ENCODE measurements at regions not wholly inside any gene's neighbourhood (a gene's known extent, or its start where the extent isn't known, plus 50 kb on each side); places are given as distances from the start of the nearest gene placed in this dataset.
"Not testable (repeated sequence)": the region's sequence is repeated elsewhere in the genome, so short reads cannot be mapped to it uniquely, and the experiment has no call there.

DNA sequence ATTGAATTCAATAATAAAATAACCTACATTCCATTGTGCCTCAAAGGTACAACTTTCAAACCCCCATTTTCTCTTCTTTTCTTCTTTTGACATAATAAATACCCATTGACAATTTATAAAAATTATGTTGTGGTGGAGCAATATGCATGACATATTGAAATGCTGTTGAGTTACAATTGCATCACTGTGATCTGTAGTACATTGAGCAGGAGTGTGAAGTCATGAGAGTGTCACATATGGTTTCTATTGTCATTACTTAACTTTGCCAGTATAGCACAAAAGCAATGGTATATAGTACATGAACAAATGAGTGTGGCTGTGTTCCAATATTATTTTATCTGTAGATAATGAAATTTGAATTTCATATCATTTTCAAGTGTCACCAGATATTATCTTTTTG is 441.3 kb downstream of the GJA1 start:
- DNase-seq (ENCODE audit: low spot score): no peak

DNA sequence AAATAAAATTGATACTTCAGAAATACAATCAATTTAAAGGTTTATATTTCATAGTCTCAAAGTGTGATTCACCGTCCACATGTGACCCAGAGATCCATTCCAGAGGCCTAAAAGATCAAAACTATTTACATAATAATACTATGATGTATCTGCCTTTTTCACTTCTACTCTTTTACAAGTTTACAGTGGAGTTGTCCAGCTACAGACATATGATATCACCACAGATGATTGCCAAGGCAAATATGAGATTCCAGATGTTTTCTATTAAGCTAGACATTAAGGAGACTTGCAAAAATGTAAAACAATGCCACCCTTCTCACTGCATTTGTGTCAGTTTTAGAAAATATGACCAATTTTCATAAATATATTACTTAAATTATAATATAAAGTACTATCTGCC is 443.7 kb downstream of the GJA1 start:
- DNase-seq (ENCODE audit: low spot score): no peak

DNA sequence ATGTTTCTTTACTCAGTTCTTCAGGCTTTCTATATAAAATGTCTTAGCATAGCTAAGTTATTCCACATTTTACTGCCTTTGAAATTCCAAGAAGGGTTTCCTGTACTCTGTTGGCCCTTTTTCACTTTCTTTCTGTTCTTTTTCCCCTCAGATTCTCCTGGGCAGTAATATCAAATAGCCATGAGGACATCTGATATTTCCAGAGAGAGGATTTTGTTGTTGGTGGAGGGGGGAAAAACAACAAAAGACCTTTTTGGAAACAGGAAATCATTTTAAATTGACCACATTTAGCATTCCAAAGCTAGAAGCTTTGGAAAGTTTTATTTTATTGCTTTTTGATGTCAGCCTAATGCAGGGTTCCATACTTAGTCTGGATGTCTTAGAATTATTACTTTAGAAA is 445.4 kb downstream of the GJA1 start:
- no peak for DNase-seq (ENCODE audit: low spot score)

DNA sequence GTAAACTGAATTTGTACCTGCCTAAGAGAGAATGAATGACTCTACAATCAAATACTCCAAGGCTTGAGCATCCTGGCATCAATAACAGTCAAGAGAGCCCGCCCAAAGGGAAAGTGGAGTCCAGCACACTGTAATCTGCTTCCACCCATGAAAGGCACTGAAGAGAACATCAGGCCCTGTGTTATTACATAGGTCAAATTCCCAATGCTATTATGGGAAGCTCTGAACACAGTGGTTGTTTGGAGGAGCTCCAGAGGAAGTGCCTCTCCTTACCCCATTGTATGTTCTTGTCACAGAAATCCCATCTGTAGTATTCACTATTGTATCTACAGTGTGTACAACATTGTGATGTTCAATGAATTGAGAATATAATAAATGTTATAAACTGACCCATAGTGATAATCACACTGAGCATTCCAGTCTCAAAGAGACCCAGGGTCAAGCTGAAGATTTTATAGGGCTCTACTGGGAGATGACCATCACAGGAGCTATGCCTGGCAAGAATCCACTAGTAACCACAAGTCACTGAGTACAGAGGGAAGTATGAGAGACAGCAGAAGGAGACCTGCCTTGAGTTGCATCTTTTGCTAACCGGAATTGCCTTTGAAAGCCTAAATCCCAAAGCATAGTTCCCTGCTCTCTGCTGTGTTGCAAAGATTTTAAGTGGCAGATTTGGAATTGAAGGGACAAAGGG is 446.7 kb downstream of the GJA1 start:
- no peak for DNase-seq (ENCODE audit: low spot score)

DNA sequence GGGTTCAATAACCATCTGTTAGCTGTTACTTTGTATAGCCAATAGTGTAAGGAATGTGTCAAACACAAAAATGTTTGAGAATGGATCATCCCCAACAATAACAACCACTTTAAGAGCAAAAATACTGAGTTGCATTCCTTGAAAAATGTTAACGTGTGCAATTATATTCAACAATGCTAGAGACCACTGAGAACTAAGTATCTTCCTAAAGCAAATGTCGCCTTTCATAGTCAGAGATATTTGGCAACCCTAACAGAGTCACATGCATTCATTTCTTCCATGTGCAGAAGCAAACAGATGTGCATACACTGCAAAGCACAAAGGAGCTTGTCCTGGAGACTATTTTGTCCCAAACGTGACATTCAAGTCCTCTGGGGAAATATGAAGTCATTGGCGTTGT is 448.6 kb downstream of the GJA1 start:
- DNase-seq (ENCODE audit: low spot score): no peak

DNA sequence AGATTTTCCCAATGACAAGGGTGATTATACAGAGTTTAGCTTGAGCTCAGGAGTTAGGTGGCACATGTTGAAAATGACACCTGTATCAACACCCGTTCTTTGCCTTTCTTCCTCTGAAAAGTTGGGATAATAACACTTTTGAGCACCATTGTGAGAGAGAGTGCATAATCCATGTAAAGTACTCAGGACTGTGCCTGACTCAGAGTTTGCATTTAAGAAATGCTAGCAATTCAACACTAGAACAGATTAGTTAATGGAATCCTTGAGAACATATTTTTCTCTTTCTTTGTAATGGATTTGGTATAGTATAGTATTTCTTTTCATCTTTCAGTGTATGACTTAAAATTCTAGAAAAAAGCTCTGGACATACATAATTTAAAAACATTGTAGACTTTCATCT is 449.2 kb downstream of the GJA1 start:
- no peak for DNase-seq (ENCODE audit: low spot score)

DNA sequence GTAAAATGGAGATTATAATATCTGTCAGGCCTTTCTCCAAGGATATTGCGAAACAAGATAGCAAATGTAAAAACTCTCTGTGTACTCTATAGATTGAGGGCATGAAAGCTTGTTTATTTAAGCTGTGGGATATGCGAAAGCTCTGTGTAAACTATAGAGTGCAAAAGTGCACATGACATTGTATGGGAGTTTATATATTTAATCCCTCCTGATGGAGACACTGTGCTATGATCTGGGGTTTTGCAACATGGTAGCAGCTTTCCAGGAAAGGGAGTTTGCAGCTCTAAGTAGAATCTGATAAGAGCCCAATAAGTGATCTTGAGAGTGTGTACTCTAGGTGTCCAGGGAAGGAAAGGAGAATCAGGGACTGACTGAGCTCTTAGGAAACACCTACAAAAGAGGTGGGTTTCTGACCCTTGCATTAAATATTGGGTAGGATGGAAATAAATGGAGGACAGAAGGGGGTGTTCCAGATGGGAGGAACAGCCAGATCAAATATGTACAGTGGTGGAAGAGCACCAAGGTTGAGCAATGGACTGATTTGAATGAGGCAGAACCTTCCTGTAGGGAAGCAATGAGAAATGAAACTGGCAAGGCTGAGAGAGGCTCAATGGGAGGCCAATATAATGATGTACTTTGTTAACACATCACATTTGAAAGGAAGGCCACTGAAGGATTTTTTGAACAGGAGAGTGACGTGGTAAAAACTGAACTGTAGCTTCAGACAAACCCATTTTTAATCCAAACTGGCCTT is 450.1 kb downstream of the GJA1 start:
- no peak for DNase-seq (ENCODE audit: low spot score)

DNA sequence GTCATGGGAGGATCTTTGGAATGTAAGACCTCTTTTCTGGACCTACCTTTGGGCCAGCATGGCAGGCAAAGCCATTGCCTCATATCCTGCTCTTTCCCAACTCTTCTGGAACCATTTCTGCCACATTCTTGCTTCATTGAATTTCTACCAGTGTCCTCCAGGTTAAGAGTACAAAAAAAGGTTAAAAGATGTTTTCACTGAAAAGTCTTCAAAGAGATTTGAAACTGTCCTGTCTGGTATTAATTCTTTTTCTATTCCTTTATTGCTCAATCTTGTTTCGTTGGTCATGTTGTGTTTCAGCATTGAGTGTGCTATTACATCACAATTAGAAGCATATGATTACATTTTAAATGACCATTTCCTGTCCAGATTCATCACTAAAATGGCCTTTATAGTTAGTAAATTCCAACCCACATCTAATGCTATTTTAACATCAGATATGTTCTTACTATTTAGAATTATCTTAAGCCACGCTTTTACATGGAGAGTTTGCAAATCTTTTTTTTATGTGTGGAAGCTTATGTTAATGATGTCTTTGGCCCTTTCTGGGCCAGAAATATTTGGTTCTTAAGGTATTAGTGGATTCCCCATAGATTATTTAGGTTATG is 450.9 kb downstream of the GJA1 start:
- no peak for DNase-seq (ENCODE audit: low spot score)

DNA sequence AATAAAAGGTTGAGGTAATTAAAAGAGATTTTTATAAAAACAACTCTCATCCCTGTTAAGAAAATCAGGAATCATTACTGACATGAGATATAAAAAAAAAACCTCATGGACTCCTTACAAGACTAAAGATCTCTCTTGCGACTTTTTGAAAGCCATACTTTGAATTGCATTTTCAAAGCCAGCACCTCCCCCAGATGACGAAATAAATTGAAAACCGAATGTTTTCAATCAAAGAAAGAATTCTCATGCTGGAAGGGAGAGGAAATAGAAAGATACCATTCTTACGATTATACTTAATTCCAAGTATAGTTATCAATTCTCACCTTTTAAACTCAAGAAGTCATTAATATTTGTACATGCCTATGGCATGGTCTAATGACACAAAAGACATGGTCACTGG is 452.3 kb downstream of the GJA1 start:
- no peak for DNase-seq (ENCODE audit: low spot score)

DNA sequence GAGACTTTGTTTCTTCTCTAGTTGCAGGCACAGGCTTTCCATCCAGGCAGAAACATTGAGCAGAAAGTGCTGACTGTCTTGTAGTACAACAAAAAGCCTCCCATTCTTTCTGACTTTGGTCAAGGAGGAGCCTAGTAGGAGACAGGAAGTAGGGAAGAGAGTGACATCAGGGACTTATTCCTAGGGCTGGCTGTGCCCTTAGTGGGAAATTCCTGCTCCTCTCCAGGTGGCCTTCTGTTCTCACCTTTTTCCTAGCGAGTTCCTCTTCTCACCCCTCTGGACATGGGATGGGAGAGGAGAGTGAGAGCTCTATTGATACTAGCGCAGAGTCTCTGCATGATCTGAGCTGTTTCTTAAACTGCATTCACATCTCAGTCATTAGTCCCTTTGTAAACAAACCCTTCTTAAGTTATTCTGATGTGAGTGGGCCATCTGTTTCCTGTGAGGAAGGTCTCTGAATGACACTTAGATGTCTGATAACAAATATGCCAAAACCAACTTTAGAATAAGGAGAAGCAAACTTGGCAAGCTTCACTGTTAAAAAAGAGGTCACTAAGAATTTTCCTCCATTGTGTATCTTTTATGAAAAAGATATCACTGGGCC is 455.0 kb downstream of the GJA1 start:
- DNase-seq (ENCODE audit: low spot score): no peak

DNA sequence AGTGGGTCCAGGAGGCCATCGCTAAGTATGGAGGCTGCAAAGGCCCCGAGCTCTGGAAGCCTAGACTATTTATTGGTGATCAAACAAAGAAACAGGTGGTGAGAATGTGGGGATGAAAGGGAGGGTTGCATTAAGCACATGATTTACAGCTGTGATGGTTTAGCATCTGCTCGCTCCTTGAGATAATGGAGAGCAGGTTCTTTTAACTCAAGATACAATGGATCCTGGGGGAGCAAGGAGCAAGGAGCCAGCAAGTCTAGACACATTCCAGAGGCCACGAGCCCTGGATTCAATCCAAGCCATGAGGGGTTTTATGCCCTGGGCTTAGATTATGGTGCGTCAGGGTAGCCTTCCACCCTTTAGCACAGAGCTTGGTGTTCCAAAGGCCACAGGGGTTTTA is 460.3 kb downstream of the GJA1 start:
- DNase-seq (ENCODE audit: low spot score): not testable (repeated sequence)

DNA sequence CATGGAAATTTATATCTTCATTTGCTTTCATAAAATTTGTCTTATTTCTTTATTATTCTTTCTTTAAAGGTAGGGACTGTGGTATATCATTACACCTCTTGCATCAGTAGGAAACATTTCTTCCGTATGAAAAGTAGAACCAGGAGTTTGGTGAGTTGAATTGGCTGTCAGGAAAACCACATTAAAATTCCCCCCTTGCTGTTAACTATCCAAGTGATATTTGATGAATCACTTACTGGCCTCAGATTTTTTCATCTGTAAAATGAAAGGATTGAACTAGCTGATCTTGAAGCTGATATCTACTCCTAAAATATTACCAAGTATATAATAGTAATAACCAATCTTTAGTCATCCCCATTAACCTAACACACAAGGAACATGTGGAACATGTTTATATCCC is 460.9 kb downstream of the GJA1 start:
- DNase-seq (ENCODE audit: low spot score): no peak

DNA sequence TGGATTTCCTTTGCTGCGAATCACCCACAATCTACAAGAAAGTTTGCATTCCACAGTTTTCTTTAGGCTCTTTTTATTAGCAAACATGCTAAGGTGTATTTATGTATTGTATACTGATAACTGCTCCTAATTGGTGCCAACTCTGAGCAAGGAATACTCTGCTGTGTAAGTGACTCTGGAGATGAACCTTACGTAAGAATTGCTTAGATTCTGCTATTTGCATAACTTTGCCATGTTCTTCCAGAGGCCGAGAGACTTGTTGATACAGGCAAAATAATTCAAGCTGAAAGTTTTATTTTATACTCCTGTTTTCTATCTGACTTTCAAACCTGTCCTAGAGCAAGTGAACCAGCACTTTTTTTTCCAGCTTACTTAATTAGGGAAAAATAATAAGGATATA is 461.3 kb downstream of the GJA1 start:
- no peak for DNase-seq (ENCODE audit: low spot score)

DNA sequence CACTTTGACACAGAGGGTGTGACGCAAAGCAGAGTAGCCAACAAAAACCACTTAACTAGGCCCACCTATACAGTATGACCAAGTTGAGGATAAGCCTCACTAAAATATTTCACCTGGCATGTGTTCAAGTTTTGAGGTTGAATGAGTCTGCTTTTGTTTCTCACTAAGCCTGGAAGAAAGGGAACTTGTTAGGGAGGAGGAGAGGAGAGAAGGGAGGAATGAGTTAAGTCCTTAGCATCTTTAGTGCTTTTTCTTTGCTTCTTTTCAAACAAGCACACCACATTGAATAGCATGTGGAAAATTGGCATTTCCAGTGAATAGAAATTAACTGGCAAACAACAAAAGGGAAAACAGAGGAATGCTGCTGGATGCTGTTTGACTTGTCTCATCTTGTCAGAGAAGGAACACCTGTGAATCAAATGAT is 461.9 kb downstream of the GJA1 start:
- no peak for DNase-seq (ENCODE audit: low spot score)

DNA sequence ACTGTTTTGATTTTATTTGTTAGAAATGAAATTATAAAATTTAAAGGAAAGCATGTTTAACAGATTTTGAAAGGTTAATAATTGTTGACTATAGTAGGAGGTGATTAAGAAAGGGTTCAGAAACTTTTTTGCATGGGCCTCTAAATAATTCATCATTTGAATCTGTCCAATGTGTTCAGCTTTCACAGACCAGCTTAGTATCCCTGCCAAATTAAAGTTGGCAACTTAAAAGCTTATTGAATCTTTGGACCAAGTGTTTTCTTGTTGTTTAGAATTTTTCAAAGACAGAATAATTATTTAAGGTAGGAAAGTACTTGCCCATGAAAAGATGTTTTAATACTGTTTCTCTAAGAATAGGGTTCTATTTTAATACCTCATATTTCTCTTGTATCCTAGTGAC is 466.0 kb downstream of the GJA1 start:
- no peak for DNase-seq (ENCODE audit: low spot score)

DNA sequence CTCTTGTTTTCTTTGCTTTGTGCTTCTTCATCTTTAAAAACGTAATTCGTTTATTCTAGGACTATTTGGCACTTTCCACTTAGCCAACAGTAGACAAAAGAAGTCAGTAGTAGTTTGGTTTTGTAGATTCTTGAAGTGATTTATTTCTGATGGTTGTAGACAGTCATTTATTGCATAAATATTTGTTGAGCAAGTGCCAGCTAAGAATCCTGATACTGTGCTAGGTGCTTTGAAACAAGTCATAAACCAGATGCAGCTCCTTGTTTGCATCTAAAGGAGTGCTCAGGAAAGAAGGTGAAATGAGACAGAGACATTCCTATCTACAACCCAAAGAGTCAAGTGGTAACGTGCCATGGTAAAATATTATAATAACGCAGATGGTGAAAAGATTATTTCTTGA is 469.1 kb downstream of the GJA1 start:
- DNase-seq (ENCODE audit: low spot score): no peak

DNA sequence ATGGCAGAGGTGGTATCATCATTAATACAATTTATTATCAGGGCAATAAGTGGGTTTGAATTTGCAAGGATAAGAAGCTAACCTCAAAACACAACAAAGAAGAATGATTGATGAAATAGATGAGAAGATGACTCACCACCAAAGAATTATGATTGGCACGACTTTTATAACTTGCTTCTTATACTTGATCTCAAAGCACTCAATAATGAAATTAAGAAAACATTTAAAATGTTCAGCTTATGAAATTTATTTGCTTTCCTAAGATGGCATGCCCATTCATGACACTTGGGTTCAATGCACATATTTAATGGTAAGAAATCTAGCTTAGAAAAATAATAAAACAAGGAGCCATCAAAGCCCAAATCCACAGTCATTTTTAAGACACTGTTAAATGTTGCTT is 477.5 kb downstream of the GJA1 start:
- DNase-seq (ENCODE audit: low spot score): no peak

DNA sequence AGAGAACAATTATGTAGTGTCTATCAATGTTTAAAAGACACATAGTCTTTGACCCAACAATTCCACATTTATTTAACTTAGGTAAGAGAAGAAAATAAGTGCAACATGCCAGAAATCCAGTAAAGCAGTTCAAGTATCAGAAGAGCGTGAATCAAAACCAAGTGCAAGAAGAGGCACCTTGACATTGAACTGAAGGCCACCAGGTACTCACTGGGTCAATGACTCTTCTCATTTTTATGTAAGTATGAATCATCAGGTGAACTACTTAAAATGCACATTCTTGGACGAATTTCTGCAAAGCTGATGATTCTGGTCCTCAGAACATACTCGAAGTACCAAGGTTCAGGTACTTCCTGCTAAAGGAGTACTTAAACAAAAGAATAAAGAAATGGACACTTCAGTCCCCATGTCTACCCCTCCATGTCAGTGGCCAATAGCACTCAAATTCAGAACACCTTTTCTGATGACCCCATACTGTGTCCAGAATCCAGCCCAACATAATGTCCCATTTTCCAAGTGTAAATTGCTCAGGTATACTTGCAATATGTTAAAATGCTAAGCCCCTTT is 481.9 kb downstream of the GJA1 start:
- no peak for DNase-seq (ENCODE audit: low spot score)

DNA sequence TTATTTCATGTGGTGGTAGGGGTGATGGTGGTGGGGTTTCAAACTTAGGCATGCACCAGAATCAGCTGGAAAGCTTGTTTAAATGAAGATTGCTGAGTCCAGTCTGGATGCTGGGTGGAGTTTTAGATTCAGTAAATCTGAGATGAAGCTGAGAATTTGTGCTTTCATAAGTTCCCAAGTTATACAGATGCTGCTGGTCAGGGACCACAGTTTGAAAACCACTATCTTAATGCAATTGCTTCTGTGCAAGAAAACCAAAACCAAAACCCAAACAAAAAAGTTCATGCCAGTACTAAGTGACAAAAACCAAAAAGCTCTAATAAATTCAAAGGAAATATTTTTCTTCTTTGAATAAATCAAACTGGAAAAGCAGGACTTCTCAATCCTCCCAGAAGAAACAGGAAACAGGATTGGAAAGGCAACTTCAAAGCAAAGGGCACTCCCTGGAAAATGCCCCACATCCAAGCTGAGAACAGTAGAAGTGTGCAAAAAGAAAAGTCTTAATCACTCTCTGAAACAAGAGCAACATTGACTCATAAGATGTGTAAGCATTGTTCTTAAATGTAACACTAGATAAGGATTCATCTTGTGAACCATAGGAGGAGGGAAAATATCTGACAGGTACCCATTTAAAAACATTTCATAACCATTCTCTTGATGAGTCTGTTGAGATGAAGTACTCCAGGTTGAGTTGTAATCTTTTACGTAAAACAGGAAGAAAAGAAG is 481.5 kb upstream of the HSF2 start:
- no peak for DNase-seq (ENCODE audit: low spot score)

DNA sequence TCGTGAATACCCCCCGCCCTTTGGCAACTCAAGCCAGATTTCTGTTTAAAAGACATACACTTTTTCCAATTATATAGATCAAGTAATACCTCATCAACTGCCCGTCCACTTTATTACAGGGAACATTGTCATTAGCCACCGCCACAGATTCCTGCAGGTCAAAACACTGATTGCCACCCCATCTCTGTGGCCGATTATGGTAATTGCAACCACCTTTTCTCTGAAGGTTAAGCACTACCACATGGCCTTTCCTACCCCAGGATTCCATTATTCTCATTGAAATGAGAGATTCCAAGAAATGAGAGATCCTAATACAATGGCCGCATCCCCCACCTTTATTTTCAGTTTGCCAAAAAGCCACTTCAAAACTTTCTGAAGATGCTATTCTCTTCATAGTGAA is 478.8 kb upstream of the HSF2 start:
- no peak for DNase-seq (ENCODE audit: low spot score)

DNA sequence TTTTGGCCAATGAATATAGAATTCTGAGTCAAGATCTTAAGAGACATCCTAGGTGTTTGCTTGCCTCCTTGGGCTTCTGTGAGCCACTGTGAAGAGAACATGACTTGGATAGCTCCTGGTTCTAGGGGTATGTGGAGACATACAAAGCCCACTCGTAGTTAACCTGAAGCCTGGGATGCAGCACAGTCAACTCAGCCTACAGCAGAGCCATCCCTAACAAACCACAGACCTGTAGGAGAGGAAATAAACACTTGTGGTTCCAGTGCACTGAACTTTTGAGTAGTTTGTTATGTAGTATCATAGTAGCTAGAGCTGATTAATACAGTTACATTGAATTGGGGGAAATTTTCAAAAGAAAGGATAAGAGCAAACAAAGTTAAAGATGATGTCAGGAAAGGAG is 474.4 kb upstream of the HSF2 start:
- DNase-seq (ENCODE audit: low spot score): no peak

Data from activated CD4-positive, alpha-beta T cell treated with anti-CD3 and anti-CD28 coated beads, Interleukin-2, Interleukin-4, amounts not matched to agents 100 ng/mL and 50 ng/mL, durations not matched to agents 16 hours and 8 hours (primary cell).